ENCODE measurements at regions not wholly inside any gene's neighbourhood (a gene's known extent, or its start where the extent isn't known, plus 50 kb on each side); places are given as distances from the start of the nearest gene placed in this dataset.

DNA sequence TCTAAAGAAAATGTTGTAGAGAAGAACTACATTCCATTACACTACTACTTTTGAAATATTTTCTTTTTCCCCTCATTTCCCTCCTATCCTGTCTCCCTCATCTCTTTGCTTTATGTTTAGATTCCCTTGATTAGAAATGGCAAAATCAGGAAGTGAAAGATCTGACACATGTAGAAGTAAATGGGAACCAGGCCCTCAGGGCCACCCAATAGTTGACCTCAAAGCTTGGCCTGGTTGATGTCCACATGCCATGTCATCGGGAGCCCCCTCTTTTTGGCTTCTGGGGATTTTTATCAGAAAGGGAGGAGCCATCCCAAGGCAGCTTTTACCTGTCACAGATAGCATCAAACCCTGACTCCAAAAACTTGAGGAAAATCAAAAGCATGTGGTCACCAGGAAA, 168.3 kb upstream of the ECI2 start:
- no peaks in the 10 kb centered on the region for H3F3A ChIP-seq (ENCODE audit: low read length, unreplicated experiment)
- POLR2A ChIA-PET (ENCODE audit: unreplicated experiment) = no interaction called here

DNA sequence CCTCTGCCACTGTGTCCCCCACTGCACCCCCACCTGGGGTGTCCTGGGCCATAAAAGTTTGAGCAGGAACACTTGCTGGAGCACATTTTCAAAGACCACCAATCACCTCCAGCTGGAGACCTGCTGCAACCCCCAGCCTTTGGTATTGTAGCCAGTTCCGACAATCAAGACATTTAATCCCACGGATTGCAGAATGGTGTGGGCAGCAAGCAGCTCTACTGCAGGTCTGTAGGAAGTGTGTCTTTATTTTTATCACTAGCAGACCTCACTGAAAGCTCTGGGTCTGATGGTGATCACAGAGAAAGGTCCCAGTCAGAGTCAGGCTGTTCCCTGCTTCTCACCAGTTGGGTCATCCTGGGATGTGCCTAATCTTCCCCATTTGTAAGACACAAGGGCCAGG, 167.1 kb upstream of the ECI2 start:
- no peaks in the 10 kb centered on the region for H3K79me2 ChIP-seq (ENCODE audit: low read length)
- no peak for DNase-seq
- TF ChIP-seq EZH2 (IDR thresholded peaks at IDR 0.05; ENCODE audit: low read length, unreplicated experiment) (no peak), EZH2phosphoT487 (IDR thresholded peaks at IDR 0.05; ENCODE audit: borderline replicate concordance, low read length) (no peak)
- TF ChIP-seq, protein P1, sequence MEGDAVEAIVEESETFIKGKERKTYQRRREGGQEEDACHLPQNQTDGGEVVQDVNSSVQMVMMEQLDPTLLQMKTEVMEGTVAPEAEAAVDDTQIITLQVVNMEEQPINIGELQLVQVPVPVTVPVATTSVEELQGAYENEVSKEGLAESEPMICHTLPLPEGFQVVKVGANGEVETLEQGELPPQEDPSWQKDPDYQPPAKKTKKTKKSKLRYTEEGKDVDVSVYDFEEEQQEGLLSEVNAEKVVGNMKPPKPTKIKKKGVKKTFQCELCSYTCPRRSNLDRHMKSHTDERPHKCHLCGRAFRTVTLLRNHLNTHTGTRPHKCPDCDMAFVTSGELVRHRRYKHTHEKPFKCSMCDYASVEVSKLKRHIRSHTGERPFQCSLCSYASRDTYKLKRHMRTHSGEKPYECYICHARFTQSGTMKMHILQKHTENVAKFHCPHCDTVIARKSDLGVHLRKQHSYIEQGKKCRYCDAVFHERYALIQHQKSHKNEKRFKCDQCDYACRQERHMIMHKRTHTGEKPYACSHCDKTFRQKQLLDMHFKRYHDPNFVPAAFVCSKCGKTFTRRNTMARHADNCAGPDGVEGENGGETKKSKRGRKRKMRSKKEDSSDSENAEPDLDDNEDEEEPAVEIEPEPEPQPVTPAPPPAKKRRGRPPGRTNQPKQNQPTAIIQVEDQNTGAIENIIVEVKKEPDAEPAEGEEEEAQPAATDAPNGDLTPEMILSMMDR (conservative IDR thresholded peaks at IDR 0.05; ENCODE audit: low read depth, low read length) = no peak
- ChIA-PET CTCF (interaction anchor here (0.6 kb wide), 1 partner anchor 49 kb away, joined by 6 read pairs; no protein-coding TSS in a partner anchor), POLR2A (ENCODE audit: unreplicated experiment) (no interaction called here)
- no peaks in the 10 kb centered on the region for H3K9me3 ChIP-seq (ENCODE audit: low read length)
- H3K27ac ChIP-seq (ENCODE audit: low read length) = no peak overlapping the region
- intact Hi-C loops (cut with micrococcal nuclease) = no loop called here
- H3K27me3 ChIP-seq (ENCODE audit: low read length) = no peaks in the 10 kb centered on the region
- no peaks in the 10 kb centered on the region for H4K20me1 ChIP-seq (ENCODE audit: low read length)
- no peak for ATAC-seq
- H3K9ac ChIP-seq (ENCODE audit: low read length) = no peak overlapping the region
- H3F3A ChIP-seq (ENCODE audit: low read length, unreplicated experiment) = no peaks in the 10 kb centered on the region
- no peak overlapping the region for H2AFZ ChIP-seq (ENCODE audit: low read length)
- H3K36me3 ChIP-seq (ENCODE audit: low read depth, low read length) = no peaks in the 10 kb centered on the region
- no peak overlapping the region for H3K4me2 ChIP-seq (ENCODE audit: low read length)
- H3K4me1 ChIP-seq (ENCODE audit: insufficient read depth, low read length) = peaks cover 9% of the 10 kb centered on the region; the same call in 1 of the 2 replicates
- BruUV-seq (replicated peaks) = no TSS peak
- H3K4me3 ChIP-seq (ENCODE audit: low read length) = no peak overlapping the region
- H3K9me2 ChIP-seq (replicated peaks; ENCODE audit: low read length) = no peaks in the 10 kb centered on the region

More for the DNA sequence above, 168.3 kb upstream of the ECI2 start:
- Histone ChIP-seq H3K4me3 (ENCODE audit: low read length) (no peak overlapping the region), H3K9me2 (replicated peaks; ENCODE audit: low read length) (no peaks in the 10 kb centered on the region), H3K36me3 (ENCODE audit: low read depth, low read length) (no peaks in the 10 kb centered on the region), H3K27ac (ENCODE audit: low read length) (no peak overlapping the region), H3K9ac (ENCODE audit: low read length) (no peak overlapping the region), H2AFZ (ENCODE audit: low read length) (no peak overlapping the region), H4K20me1 (ENCODE audit: low read length) (no peaks in the 10 kb centered on the region), H3K9me3 (ENCODE audit: low read length) (no peaks in the 10 kb centered on the region), H3K27me3 (ENCODE audit: low read length) (no peaks in the 10 kb centered on the region), H3K79me2 (ENCODE audit: low read length) (no peaks in the 10 kb centered on the region), H3K4me1 (ENCODE audit: insufficient read depth, low read length) (peaks cover 9% of the 10 kb centered on the region; the same call in 1 of the 2 replicates), H3K4me2 (ENCODE audit: low read length) (no peak overlapping the region)
- DNase-seq (no peak), ATAC-seq (no peak)
- TF ChIP-seq, protein P1 (conservative IDR thresholded peaks at IDR 0.05; ENCODE audit: low read depth, low read length) = no peak
- TF ChIP-seq EZH2 (IDR thresholded peaks at IDR 0.05; ENCODE audit: low read length, unreplicated experiment) (no peak), EZH2phosphoT487 (IDR thresholded peaks at IDR 0.05; ENCODE audit: borderline replicate concordance, low read length) (no peak)
- CTCF ChIA-PET = no interaction called here
- intact Hi-C loops (cut with micrococcal nuclease) = no loop called here
- BruUV-seq (replicated peaks) = no TSS peak

DNA sequence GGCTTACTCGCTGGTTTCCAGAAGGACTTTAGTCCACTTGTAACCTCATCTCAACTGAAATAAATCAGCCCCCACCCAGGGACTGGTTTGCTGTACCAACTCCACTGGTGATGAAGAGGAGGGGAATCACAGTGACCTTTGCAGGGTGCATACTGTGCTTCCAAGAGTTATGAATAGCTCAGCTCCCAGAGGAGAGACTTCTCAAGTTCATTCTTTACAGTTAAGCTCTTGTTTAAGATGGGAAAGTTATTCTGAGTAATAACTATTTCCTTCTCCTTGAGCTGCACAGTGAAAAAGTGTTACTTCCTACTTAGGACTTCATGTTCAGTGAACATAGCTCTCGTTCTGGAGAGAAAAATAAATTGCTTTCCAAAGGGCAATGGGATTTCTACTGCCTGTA, 166.5 kb upstream of the ECI2 start:
- no peaks in the 10 kb centered on the region for H3K79me2 ChIP-seq (ENCODE audit: low read length)
- H2AFZ ChIP-seq (ENCODE audit: low read length) = no peak overlapping the region
- BruUV-seq (replicated peaks) = no TSS peak
- no peaks in the 10 kb centered on the region for H3F3A ChIP-seq (ENCODE audit: low read length, unreplicated experiment)
- H3K4me2 ChIP-seq (ENCODE audit: low read length) = no peak overlapping the region
- H3K4me1 ChIP-seq (ENCODE audit: insufficient read depth, low read length) = peaks cover 9% of the 10 kb centered on the region; the same call in 1 of the 2 replicates
- no peaks in the 10 kb centered on the region for H3K36me3 ChIP-seq (ENCODE audit: low read depth, low read length)
- no peak overlapping the region for H3K27ac ChIP-seq (ENCODE audit: low read length)
- no peak overlapping the region for H3K4me3 ChIP-seq (ENCODE audit: low read length)
- TF ChIP-seq EZH2 (IDR thresholded peaks at IDR 0.05; ENCODE audit: low read length, unreplicated experiment) (no peak), EZH2phosphoT487 (IDR thresholded peaks at IDR 0.05; ENCODE audit: borderline replicate concordance, low read length) (no peak)
- TF ChIP-seq, protein P1 (conservative IDR thresholded peaks at IDR 0.05; ENCODE audit: low read depth, low read length) = no peak
- ChIA-PET POLR2A (ENCODE audit: unreplicated experiment) (no interaction called here), CTCF (no interaction called here)
- intact Hi-C loops (cut with micrococcal nuclease) = no loop called here
- H4K20me1 ChIP-seq (ENCODE audit: low read length) = no peaks in the 10 kb centered on the region
- no peak for ATAC-seq
- DNase-seq = no peak
- H3K9me3 ChIP-seq (ENCODE audit: low read length) = no peaks in the 10 kb centered on the region
- no peaks in the 10 kb centered on the region for H3K27me3 ChIP-seq (ENCODE audit: low read length)
- no peak overlapping the region for H3K9ac ChIP-seq (ENCODE audit: low read length)
- no peaks in the 10 kb centered on the region for H3K9me2 ChIP-seq (replicated peaks; ENCODE audit: low read length)
